HepG2 (cell line): ENCODE measurements at regions not wholly inside any gene's neighbourhood (a gene's known extent, or its start where the extent isn't known, plus 50 kb on each side); places are given as distances from the start of the nearest gene placed in this dataset.

ENCODE experiments used
- ATAC-seq: fragments of 200-7000 bp; cut with Tn5 transposase; 3 replicates; pipeline ENCODE4 v1.9.1; 2020; ENCODE audit warnings: mild to moderate bottlenecking, moderate library complexity
- BruUV-seq: library from RNA; stranded (reverse); fragments of 400-500 nt; replicated peaks from 2 replicates; lab custom pipeline; 2021; lab: Mats Ljungman, UMichigan
- CTCF ChIA-PET: fragments of 300-600 bp; formaldehyde crosslinking; extraction: SDS; loops from one replicate; lab custom pipeline; 2021; ENCODE audit warnings: low total read pairs, inconsistent platforms, low intra/inter-chr PET ratio; lab: Yijun Ruan, JAX
- POLR2A ChIA-PET: fragments of 350-600 bp; sonication (Branson Sonifier 250); formaldehyde crosslinking; loops from one replicate; lab custom pipeline; 2020; ENCODE audit warnings: antibody characterized with exemption, inconsistent platforms; lab: Yijun Ruan, JAX
- DNase-seq: peaks from one replicate; pipeline ENCODE4 v3.0.0-alpha.2; 2015; ENCODE audit warnings: low spot score
- FAIRE-seq: peaks from 3 replicates; lab custom pipeline; 2011; peaks lifted over from hg19 to GRCh38; lab: Jason Lieb, UNC
- H2AFZ ChIP-seq: one replicate; pipeline ENCODE4 v1.6.1; 2011; ENCODE audit warnings: low read length, inconsistent platforms
- H3K27ac ChIP-seq: fragments of 300-600 bp; 3 replicates; pipeline ENCODE4 v1.8.0; 2011; ENCODE audit warnings: mixed run types, mild to moderate bottlenecking, mixed read lengths, low read length, inconsistent platforms; ENCODE audit not compliant: insufficient read depth; ENCODE audit errors: extremely low read length
- H3K27me3 ChIP-seq, 2 experiments: fragments of 200-600 bp in 1 of 2; 2 replicates in 1 of 2; 3 replicates in 1 of 2; pipeline versions ENCODE4 v1.6.0 to v1.8.0; 2011; ENCODE audit warnings: low read length in 2 of 2, mild to moderate bottlenecking in 2 of 2, moderate library complexity in 2 of 2, inconsistent platforms in 1 of 2; ENCODE audit not compliant: insufficient read depth in 2 of 2, control insufficient read depth in 1 of 2
- H3K36me3 ChIP-seq, 2 experiments: fragments of 200-600 bp in 1 of 2; replicated peaks in 1 of 2; 2 replicates in 1 of 2; 3 replicates in 1 of 2; pipeline versions ENCODE4 v1.5.1 to v1.8.0; 2011; ENCODE audit warnings: low read length in 2 of 2, inconsistent platforms in 1 of 2; ENCODE audit not compliant: insufficient read depth in 2 of 2, control insufficient read depth in 1 of 2
- H3K4me1 ChIP-seq: 2 replicates; pipeline ENCODE4 v1.5.1; 2012; ENCODE audit warnings: low read length, inconsistent platforms; ENCODE audit not compliant: insufficient read depth
- H3K4me2 ChIP-seq: 2 replicates; pipeline ENCODE4 v1.6.0; 2011; ENCODE audit warnings: low read depth, low read length, inconsistent platforms
- H3K4me3 ChIP-seq, 3 experiments: fragments of 200-600 bp in 1 of 3; sonication (generic), shearing (Covaris generic) in 1 of 3; replicated peaks in 1 of 3; 2 replicates each; pipeline ENCODE4 v1.5.1; 2011 to 2016; ENCODE audit warnings: low read length in 3 of 3, inconsistent platforms in 2 of 3, low read depth in 2 of 3, mild to moderate bottlenecking in 2 of 3, control low read depth in 1 of 3, mixed read lengths in 1 of 3; ENCODE audit not compliant: insufficient read depth in 1 of 3
- H3K79me2 ChIP-seq: one replicate; pipeline ENCODE4 v1.6.1; 2011; ENCODE audit warnings: low read length, inconsistent platforms; ENCODE audit not compliant: insufficient read depth
- H3K9ac ChIP-seq: 2 replicates; pipeline ENCODE4 v1.6.0; 2011; ENCODE audit warnings: mild to moderate bottlenecking, low read depth, low read length, inconsistent platforms; ENCODE audit not compliant: insufficient read depth
- H3K9me3 ChIP-seq: 2 replicates; pipeline ENCODE4 v1.5.1; 2012; ENCODE audit warnings: mild to moderate bottlenecking, low read length
- H4K20me1 ChIP-seq: 2 replicates; pipeline ENCODE4 v1.6.0; 2011; ENCODE audit warnings: inconsistent platforms, mild to moderate bottlenecking, low read length, moderate library complexity; ENCODE audit not compliant: insufficient read depth
- MTF1 ChIP-seq: sonication (generic); formaldehyde crosslinking; IDR thresholded peaks from 2 replicates; pipeline ENCODE4 v1.5.0; 2020; ENCODE audit warnings: missing genetic modification reagents
- REPIN1 ChIP-seq: sonication (generic); formaldehyde crosslinking; IDR thresholded peaks from 2 replicates; pipeline ENCODE4 v1.8.0; 2022; ENCODE audit warnings: missing genetic modification reagents, low read depth, mild to moderate bottlenecking, borderline replicate concordance
- RFXANK ChIP-seq: IDR thresholded peaks from 2 replicates; pipeline ENCODE4 v1.6.1; 2016
- SETDB1 ChIP-seq: sonication (generic); formaldehyde crosslinking; IDR thresholded peaks from 2 replicates; pipeline ENCODE4 v1.5.1; 2020; ENCODE audit warnings: missing genetic modification reagents, mild to moderate bottlenecking, borderline replicate concordance
- SMC3 ChIP-seq: IDR thresholded peaks from 2 replicates; pipeline ENCODE4 v1.6.1; 2011; ENCODE audit warnings: low read length, improper control_type of control experiment
- STAG1 ChIP-seq: sonication (generic); formaldehyde crosslinking; IDR thresholded peaks from 2 replicates; pipeline ENCODE4 v1.4.0; 2020; ENCODE audit warnings: missing genetic modification reagents
- STAT6 ChIP-seq: sonication (generic); formaldehyde crosslinking; IDR thresholded peaks from 2 replicates; pipeline ENCODE4 v1.4.0; 2020; ENCODE audit warnings: missing genetic modification reagents, mild to moderate bottlenecking, borderline replicate concordance
- ZNF543 ChIP-seq: sonication (generic); formaldehyde crosslinking; IDR thresholded peaks from 2 replicates; pipeline ENCODE4 v1.4.0; 2020; ENCODE audit warnings: mild to moderate bottlenecking, missing genetic modification reagents
- ZNF619 ChIP-seq: sonication (generic); formaldehyde crosslinking; IDR thresholded peaks from 2 replicates; pipeline ENCODE4 v1.4.0; 2020; ENCODE audit warnings: mild to moderate bottlenecking, missing genetic modification reagents
- ZNF782 ChIP-seq: sonication (generic); formaldehyde crosslinking; IDR thresholded peaks from 2 replicates; pipeline ENCODE4 v1.4.0; 2020; ENCODE audit warnings: missing genetic modification reagents, mild to moderate bottlenecking, borderline replicate concordance
- WGBS: methylation state at CpG from one replicate; pipeline ENCODE4 v1.1.6; 2017; ENCODE audit warnings: low lambda C conversion rate; 5-methylcytosine and 5-hydroxymethylcytosine counted together
- in situ Hi-C: cut with HindIII; loops from 2 replicates; pipeline ENCODE4 v1.10.0; 2017; ENCODE audit warnings: low pct_unique_long_range_greater_than_20kb; ENCODE audit not compliant: extremely low pct_ligation_motif_present
- intact Hi-C: fragments of 100-400 bp; cut with micrococcal nuclease; formaldehyde crosslinking; loops from one replicate; pipeline ENCODE4 v1.10.0; 2022; ENCODE audit not compliant: unreplicated experiment

- no peak for TF ChIP-seq ZNF782 (CRISPR knock-in tag)
- TF ChIP-seq STAG1 (CRISPR knock-in tag): peak; percentile 67
- TF ChIP-seq ZNF619 (CRISPR knock-in tag): no peak
- TF ChIP-seq SMC3: peak; percentile 1; the same call in 1 of the 2 replicates
These were observed 153.9 kb downstream of the KDR start (continued) for GRCh38 chr4:54971474-54971950.

DNA sequence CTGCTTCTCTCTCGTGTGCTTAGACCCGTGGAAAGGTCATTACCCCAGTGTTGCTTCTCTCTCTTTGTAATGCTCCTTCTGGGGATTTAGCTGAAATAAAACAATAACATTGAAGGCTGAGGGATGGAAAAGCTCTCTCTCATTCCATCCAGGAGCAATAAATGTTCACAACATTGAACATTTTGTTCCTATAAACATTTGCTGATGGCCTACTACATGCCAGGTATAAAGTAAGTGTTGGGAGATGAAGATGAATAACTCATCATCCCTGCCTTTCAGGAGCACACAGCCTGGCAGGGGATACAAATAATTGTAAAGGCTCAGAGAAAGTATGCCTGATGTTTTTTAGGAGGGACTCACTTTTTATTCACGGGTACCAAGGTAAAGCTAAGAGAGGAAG is 158.1 kb downstream of the KDR start:
- no peak overlapping the region for H3K9ac ChIP-seq
- H3K4me1 ChIP-seq: no peaks in the 10 kb centered on the region
- FAIRE-seq (no peak), ATAC-seq (no peak), DNase-seq (no peak)
- BruUV-seq: no TSS peak
- no peak overlapping the region for H3K4me3 ChIP-seq
- H3K4me2 ChIP-seq: no peak overlapping the region
- no peak overlapping the region for H3K27ac ChIP-seq
- CTCF ChIA-PET: no interaction called here
- no peaks in the 10 kb centered on the region for H4K20me1 ChIP-seq
- no peaks in the 10 kb centered on the region for H3K27me3 ChIP-seq
- 3% methylated on average over 3 of the region's 3 CpGs for WGBS
- H3K36me3 ChIP-seq: no peaks in the 10 kb centered on the region
- no peak overlapping the region for H2AFZ ChIP-seq
- no peak for TF ChIP-seq STAT6
- no peak for TF ChIP-seq REPIN1 (CRISPR knock-in tag)
- no peak for TF ChIP-seq MTF1 (CRISPR knock-in tag)
- TF ChIP-seq RFXANK (CRISPR knock-in tag): no peak
- TF ChIP-seq SETDB1 (CRISPR knock-in tag): no peak
- TF ChIP-seq ZNF543 (CRISPR knock-in tag): no peak
- intact Hi-C loops: no loop called here
- no peaks in the 10 kb centered on the region for H3K79me2 ChIP-seq
- no peaks in the 10 kb centered on the region for H3K9me3 ChIP-seq
- in situ Hi-C loops: loop anchor here (10.0 to 25.0 kb wide), 2 partner anchors 282 to 655 kb away; no protein-coding TSS in a partner anchor
- POLR2A ChIA-PET: no interaction called here
